Ovary (tissue), 7 donors: ENCODE measurements at regions not wholly inside any gene's neighbourhood (a gene's known extent, or its start where the extent isn't known, plus 50 kb on each side); places are given as distances from the start of the nearest gene placed in this dataset.

Experiments
- DNase-seq, 5 donors: peaks; one replicate each; pipeline ENCODE4 v3.0.0-alpha.2; 2019 to 2020
- H3K27ac ChIP-seq, 2 donors: fragments of 200-600 bp; one replicate each; pipeline versions ENCODE4 v1.5.1 to v1.8.0; 2019 to 2022
- H3K27me3 ChIP-seq: fragments of 200-600 bp; one replicate; pipeline ENCODE4 v1.8.0; 2022
- H3K36me3 ChIP-seq: fragments of 200-600 bp; sonication (generic); one replicate; pipeline ENCODE4 v1.5.1; 2019
- H3K4me1 ChIP-seq: one replicate; pipeline ENCODE4 v1.8.1; 2013; ENCODE audit warnings: mild to moderate bottlenecking, moderate library complexity; ENCODE audit not compliant: insufficient read depth
- H3K4me3 ChIP-seq: fragments of 200-600 bp; sonication (generic); one replicate; pipeline ENCODE4 v1.5.1; 2017
- H3K9me3 ChIP-seq, 2 donors: fragments of 200-600 bp in 1 of 2; sonication (generic) in 1 of 2; one replicate each; pipeline versions ENCODE4 v1.5.1 to v1.8.1; 2013 to 2019; ENCODE audit warnings: mild to moderate bottlenecking in 1 of 2, moderate library complexity in 1 of 2
- CTCF ChIP-seq, 3 donors: fragments of 450-650 bp in 2 of 3; fragments of 200-600 bp in 1 of 3; IDR thresholded peaks; one replicate each; pipeline versions ENCODE4 v1.5.1 to v1.8.0; 2016 to 2022; ENCODE audit warnings: antibody characterized with exemption in 3 of 3, mild to moderate bottlenecking in 1 of 3
- EP300 ChIP-seq: sonication (generic); formaldehyde crosslinking; IDR thresholded peaks from one replicate; pipeline ENCODE4 v1.6.1; 2017; ENCODE audit warnings: antibody characterized with exemption
- POLR2A ChIP-seq: fragments of 450-650 bp; IDR thresholded peaks from one replicate; pipeline ENCODE4 v1.6.1; 2017; ENCODE audit warnings: antibody characterized with exemption, mild to moderate bottlenecking, moderate library complexity
- WGBS, 3 donors: extraction: QIAGEN DNeasy Blood & Tissue Kit in 1 of 3; methylation state at CpG; one replicate each; pipeline versions ENCODE4 v1.1.5 to v1.1.7; 2013 to 2017; 5-methylcytosine and 5-hydroxymethylcytosine counted together
- intact Hi-C, 4 donors: fragments of 100-400 bp; cut with DNase I; formaldehyde crosslinking; loops; one replicate each; pipeline versions ENCODE4 v1.11.0 to v1.15.1; 2022 to 2023
- donor health status: DM: no; HTN: no; CAD: no; lungs with moderate emphysema.
- donor health status: DM: no; HTN: no; CAD: no.
- donor health status: Bipolar disorder and iron deficiency.
- donor health status: DM: no; HTN: no; CAD: no.
- donor health status: DM: yes; HTN: yes; CAD: no.

- H3K27ac ChIP-seq: peak overlapping the region in 1 of 2 donors; percentile 43
- H3K4me1 ChIP-seq: peaks cover 6% of the 10 kb centered on the region
- no peaks in the 10 kb centered on the region for H3K27me3 ChIP-seq
- DNase-seq: no peak
- no peaks in the 10 kb centered on the region for H3K36me3 ChIP-seq
- intact Hi-C loops: no loop called here
- WGBS, 3 donors: 20 to 34% (median 26%) methylated on average over 2 of the region's 2 CpGs
- TF ChIP-seq CTCF (IDR thresholded peaks at IDR 0.05): no peak
- TF ChIP-seq POLR2A: no peak
- no peak for TF ChIP-seq EP300
- H3K4me3 ChIP-seq: no peak overlapping the region
- no peaks in the 10 kb centered on the region for H3K9me3 ChIP-seq
Observed at GRCh38 chr21:16476056-16476825, 746.5 kb downstream of the USP25 start.

GRCh38 chr21:16488042-16488441 is 758.3 kb downstream of the USP25 start:
- intact Hi-C loops: no loop called here
- H3K27me3 ChIP-seq: no peaks in the 10 kb centered on the region
- WGBS, 3 donors: 53 to 65% (median 63%) methylated on average over 2 of the region's 2 CpGs
- H3K9me3 ChIP-seq: no peaks in the 10 kb centered on the region
- H3K4me3 ChIP-seq: no peak overlapping the region
- no peaks in the 10 kb centered on the region for H3K36me3 ChIP-seq
- no peak for DNase-seq
- peaks cover 6% of the 10 kb centered on the region for H3K4me1 ChIP-seq
- TF ChIP-seq CTCF (IDR thresholded peaks at IDR 0.05) (no peak), EP300 (no peak), POLR2A (no peak)
- no peak overlapping the region for H3K27ac ChIP-seq

GRCh38 chr21:16492356-16492755 is 762.6 kb downstream of the USP25 start:
- Histone ChIP-seq H3K36me3 (no peaks in the 10 kb centered on the region), H3K9me3 (no peaks in the 10 kb centered on the region), H3K4me3 (no peak overlapping the region), H3K27me3 (no peaks in the 10 kb centered on the region), H3K4me1 (peaks cover 4% of the 10 kb centered on the region), H3K27ac (no peak overlapping the region)
- 91 to 96% (median 94%) methylated on average over 5 of the region's 5 CpGs for WGBS, 3 donors
- intact Hi-C loops: no loop called here
- DNase-seq: no peak
- TF ChIP-seq CTCF (IDR thresholded peaks at IDR 0.05) (no peak), EP300 (no peak), POLR2A (no peak)

GRCh38 chr21:16492892-16493291 is 763.1 kb downstream of the USP25 start:
- H3K27me3 ChIP-seq: no peaks in the 10 kb centered on the region
- peaks cover 4% of the 10 kb centered on the region for H3K4me1 ChIP-seq
- H3K27ac ChIP-seq: no peak overlapping the region
- intact Hi-C loops: no loop called here
- H3K36me3 ChIP-seq: no peaks in the 10 kb centered on the region
- H3K9me3 ChIP-seq: no peaks in the 10 kb centered on the region
- no peak for DNase-seq
- no peak overlapping the region for H3K4me3 ChIP-seq
- TF ChIP-seq EP300: no peak
- TF ChIP-seq CTCF (IDR thresholded peaks at IDR 0.05): no peak
- no peak for TF ChIP-seq POLR2A
